ENCODE measurements at regions not wholly inside any gene's neighbourhood (a gene's known extent, or its start where the extent isn't known, plus 50 kb on each side); places are given as distances from the start of the nearest gene placed in this dataset.

DNA sequence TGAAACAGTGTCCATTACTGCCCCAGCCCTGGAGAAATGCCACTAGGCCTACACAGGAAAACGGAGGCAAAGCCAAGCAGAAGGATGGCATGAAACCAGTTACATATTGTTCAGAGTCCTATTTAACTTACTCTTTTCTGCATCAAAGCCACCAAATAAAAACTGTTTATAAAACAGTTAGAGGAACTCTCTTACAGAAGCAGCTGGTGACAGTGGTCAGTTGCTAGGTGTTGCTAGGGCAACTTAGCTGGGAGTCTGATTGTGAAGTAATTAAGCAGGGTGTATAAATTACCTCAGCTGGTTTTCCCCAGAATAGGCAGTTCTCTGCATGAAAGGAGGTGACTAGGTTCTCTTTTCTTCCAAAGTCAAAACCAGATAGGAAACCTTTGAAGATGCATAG lies 115.6 kb upstream of the ZBED5 start:
- TF ChIP-seq, protein P1, sequence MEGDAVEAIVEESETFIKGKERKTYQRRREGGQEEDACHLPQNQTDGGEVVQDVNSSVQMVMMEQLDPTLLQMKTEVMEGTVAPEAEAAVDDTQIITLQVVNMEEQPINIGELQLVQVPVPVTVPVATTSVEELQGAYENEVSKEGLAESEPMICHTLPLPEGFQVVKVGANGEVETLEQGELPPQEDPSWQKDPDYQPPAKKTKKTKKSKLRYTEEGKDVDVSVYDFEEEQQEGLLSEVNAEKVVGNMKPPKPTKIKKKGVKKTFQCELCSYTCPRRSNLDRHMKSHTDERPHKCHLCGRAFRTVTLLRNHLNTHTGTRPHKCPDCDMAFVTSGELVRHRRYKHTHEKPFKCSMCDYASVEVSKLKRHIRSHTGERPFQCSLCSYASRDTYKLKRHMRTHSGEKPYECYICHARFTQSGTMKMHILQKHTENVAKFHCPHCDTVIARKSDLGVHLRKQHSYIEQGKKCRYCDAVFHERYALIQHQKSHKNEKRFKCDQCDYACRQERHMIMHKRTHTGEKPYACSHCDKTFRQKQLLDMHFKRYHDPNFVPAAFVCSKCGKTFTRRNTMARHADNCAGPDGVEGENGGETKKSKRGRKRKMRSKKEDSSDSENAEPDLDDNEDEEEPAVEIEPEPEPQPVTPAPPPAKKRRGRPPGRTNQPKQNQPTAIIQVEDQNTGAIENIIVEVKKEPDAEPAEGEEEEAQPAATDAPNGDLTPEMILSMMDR (IDR thresholded peaks at IDR 0.05) = no peak
- no peak for TF ChIP-seq POLR2A (IDR thresholded peaks at IDR 0.05; ENCODE audit: low read depth)
- no peak for TF ChIP-seq EP300 (IDR thresholded peaks at IDR 0.05)
- no peak for TF ChIP-seq POLR2AphosphoS5 (IDR thresholded peaks at IDR 0.05)

Measured in esophagus muscularis mucosa (tissue), 4 donors.